Occipital lobe (tissue), 1 donor: ENCODE measurements at regions not wholly inside any gene's neighbourhood (a gene's known extent, or its start where the extent isn't known, plus 50 kb on each side); places are given as distances from the start of the nearest gene placed in this dataset.
"Not testable (repeated sequence)": the region's sequence is repeated elsewhere in the genome, so short reads cannot be mapped to it uniquely, and the experiment has no call there.

Experiments
- DNase-seq: peaks from one replicate; lab custom pipeline; 2025; lab: John Stamatoyannopoulos, UW

DNA sequence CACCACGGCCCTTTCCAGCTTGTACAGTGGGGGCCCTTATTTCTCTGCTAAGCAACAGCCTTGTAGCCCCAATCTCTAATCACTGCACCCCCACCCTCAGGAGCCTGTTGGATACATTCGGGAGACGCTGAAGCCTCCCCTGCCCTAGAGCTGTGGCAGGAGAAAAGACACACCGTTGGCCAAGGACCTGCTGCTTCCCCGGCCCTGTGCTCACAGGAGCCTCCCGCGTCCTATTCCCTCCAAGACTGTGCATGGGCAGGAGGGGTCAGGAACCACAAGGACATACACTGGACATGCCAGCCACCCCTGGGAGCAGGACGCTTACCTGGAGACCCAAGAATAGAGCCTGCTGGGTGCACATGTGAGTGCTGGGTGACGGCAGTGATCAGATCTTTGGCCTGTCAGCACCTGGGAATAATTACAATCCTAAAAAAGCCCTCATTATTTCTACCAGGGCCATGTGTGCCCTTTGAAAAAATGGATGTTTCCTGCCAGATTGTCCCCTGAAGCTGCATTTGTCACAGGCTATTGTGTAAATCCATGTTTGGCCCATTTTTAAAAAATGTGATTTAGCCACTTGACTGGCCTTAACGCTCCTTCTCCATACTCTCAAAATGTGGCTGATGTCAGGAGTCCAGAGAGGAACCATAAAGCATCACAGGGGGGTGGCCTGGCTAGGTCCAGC, 590.6 kb downstream of the MATN1 start:
- DNase-seq: no peak

DNA sequence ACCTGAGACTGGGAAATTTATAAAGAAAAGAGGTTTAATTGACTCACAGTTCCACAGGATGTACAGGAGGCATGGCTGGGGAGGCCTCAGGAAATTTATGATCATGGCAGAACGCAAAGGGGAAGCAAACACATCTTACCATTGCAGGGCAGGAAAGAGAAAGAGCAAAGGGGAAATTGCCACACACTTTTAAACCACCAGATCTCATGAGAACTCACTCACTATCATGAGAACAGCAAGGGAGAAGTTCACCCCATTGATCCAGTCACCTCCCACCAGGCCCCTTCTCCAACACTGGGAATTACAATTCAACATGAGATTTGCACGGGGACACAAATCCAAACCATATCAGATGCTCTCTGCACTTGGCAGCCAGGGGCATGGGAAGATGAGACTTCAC, 592.8 kb downstream of the MATN1 start:
- DNase-seq: not testable (repeated sequence)

DNA sequence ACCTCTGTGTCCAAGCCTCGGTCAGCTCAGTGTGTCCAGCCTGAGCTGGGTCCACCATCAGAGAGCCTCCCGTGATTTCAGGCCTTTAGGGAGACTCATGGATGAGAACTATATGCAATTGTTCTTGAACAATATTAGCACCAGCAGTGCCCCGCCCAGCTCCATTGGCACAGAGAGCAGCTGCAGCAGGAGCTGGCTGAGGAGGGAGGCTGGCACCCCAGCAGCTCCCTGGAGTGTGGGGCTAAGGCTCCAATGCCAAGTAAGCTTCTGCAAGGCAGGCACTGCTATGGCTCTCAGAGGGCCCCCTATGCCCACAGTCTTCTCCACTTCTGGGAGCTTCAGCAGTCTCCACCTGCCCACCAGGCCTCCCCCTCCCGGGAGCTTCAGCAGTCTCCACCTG, 593.3 kb downstream of the MATN1 start:
- no peak for DNase-seq

DNA sequence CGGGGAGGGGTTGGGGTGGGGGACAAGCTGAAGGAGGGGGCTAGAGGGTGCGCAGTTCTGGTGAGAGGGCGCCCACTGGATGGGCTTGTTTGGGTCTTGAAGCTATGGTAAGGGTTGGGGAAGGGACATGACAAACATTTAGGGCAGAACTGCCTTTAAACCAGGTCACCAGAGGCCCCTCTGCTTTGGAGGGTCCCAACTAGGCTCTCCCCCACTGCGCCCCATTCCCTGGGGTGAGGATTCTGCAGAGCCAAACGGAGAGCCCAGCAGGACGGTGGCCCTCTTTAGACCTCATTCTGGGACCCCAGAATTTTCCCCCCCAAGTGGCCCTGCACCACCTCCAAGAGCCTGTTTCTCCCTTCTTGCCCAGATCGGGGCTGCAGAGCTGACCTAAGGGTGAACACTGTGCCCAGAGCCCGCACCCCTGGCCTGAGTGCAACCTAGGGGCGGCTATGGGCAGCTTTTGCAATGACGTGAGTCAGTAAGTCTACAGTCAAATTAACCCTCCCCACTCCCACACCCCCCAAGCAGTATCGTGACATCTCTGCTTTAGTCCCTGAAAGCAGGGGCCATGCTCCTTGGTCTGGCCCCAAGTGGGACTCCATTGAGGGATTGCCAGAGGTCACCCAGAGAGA, 593.8 kb downstream of the MATN1 start:
- no peak for DNase-seq

DNA sequence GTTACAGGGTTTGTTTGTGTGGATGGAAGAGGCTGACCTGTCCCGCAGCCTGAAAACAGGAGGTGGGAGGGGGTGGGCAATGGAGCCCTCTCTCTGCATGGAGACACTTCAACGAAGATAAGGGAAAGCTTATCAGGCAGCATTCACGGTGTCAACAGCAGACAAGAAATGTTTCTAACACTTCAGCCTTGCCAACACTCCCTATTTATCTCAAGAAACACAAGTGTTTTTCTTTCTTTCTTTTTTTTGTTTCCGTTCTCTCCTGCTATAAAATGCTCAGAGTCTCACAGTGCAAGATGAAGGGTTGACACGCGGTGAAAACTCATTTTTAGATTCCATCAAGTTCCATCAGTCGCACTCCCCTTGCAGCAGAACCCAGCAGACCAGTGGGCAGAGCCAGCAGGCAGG, 594.4 kb downstream of the MATN1 start:
- DNase-seq: no peak

DNA sequence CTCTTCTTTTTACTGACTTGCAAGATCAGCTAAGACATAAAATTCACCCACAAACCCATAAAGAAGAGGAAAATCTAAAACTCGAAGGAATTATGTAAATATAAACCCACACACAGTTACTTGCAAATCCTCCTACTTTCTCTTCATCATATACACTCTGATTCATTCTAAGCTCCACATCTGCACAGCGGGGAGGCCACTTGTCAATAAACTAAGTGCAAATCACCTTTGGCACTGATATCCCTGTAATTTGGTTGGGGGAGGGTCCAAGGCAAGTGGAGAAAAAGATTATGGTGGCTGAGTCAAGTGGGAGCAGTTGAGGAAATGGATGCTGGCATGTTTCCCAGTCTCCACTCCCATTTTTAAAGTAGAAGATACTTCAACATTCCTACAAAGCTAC, 596.5 kb downstream of the MATN1 start:
- DNase-seq: no peak

DNA sequence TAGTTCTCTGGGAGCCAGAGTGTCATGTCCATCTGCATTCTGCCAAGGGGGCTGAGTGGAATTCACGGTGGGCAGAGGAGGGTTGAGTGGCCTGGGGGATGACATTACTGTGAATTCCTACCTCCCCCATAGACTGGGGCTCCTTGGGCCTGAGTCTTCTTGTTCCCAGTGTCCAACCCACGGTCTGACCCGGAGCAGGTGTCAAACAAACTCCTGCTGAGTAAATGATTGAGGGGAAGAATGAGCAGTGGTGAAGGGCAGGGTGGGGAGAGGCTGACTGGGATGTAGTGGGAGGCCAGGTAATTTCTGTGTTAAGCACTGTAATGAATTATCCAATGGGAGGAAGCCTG, 597.6 kb downstream of the MATN1 start:
- DNase-seq: no peak

DNA sequence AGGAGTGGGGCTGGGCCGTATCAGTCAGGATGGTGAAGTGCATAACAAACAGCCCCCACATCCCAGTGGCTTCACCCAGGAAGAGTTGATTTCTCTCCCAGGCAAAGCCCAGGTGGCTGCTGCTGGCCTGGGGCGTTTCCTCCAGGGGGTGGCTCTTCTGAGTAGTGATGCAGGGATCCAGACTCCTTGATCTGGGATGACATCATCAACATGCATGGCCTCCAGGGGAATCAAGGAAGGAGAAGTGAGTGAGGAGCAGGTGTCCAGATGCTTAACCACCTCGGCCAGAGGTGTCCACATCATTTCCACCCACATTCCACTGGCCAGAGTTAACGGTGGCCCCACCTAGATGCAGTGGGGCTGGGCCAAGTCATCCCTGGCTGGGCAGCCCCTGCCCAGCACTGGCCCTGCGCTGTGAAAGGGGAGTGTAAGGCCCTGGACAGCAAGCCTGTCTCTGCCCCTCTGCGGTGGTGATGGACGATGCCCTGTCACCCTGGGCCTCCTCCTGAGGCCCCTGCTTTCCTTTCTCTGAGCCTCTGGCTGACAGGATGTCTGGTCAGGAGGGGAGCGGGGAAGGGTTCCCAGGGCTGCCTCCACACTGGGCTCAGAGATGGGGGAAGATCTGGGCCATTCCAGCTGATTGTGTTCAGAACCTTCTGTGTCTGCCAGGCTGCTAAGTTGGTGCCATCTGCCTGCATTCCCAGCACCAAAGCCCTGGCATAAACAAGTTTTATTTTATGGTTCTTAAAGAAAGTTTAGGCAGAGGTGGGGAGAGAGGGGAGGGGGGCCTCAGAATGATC, 598.2 kb downstream of the MATN1 start:
- peak; percentile 25 for DNase-seq

DNA sequence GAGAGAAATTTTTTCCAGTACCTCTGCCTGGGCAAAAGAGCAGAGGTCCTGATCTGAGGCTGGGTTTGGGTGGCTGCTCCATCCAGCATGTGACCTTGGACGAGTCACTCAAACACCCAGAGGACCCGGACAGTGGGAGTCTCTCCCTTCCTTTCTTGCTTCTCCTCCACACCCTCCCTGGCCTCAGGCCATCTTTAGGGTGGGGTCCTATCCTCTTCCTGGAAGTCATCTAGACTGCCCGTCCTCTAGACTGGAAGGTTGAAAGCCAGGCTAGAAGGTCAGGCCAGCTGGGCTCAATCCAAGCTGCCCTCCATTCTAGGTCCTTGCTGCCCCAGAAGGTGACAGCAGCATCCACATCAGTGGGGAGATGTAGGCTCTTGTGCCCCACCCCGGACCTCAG, 599.5 kb downstream of the MATN1 start:
- DNase-seq: no peak

DNA sequence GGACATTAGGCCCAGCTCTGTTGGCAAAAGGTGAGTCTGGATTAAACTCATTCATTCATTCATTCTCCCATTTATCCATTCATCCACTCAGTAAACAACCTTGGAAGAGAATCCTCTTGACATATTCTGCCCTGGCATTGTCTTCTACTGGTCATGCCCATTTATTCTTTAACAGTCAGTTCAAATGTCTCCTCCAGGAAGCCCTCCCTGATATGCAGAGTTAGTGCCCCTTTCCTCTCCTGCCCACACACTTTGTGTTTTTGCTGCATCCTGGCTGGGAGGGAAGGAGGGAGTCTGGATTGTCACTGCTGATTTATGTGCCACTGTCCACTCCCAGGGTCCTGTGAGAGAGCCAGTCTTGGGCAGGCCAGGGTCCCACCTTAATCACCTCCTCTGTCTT, 600.3 kb downstream of the MATN1 start:
- no peak for DNase-seq

DNA sequence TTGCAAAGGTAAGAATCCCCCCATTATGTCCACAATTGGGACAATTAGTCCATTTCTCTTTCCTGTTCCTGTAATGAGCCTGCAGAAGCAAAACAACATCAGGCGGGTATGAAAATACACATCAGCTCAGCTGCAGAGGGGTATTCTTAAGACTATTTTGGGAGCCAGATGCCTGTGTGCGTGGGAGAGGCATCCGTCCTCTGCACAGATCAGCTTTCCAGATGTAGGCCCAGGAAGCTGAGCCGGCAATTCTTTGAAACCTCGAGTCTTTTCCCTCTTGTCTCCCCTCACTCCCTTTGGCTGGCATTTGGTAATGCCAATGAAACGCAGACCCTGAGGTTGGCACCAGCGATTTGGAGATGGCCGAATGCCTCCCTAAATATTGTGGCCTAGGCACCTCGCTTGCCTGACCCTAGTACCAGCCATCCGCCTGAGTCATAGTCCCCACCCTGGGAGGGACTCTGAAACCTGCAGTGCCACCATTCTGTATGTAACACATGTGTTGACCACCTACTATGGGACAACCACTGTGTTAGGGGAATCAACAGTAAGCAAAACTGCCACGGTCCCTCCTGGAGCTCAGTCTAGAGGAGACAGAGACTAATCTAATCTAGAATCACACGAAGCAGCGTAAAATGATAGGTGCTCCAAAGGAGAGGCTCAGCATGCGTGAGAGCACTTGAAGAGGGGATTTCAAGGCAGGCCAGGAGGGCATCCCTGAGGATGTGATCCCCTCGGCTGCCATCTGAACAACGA, 603.0 kb downstream of the MATN1 start:
- no peak for DNase-seq

DNA sequence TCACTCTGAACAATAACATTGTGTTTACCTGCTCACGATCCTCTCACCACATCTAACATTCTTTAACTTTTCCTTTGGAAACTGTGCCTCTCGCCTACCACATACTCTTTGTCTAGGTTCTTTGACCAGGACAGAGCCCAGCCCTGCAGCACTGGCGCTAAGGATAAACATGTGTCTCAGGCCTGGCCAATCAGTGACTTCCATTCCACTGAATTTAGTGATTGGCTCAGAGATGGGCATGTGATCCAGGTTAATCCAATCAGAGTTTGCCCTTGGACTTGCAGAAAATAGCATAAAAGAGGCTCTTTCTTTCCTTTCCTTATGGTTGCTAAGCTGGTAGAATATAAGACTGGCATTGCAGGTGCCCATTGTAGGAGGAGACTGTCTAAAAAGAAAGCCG, 605.7 kb downstream of the MATN1 start:
- no peak for DNase-seq

DNA sequence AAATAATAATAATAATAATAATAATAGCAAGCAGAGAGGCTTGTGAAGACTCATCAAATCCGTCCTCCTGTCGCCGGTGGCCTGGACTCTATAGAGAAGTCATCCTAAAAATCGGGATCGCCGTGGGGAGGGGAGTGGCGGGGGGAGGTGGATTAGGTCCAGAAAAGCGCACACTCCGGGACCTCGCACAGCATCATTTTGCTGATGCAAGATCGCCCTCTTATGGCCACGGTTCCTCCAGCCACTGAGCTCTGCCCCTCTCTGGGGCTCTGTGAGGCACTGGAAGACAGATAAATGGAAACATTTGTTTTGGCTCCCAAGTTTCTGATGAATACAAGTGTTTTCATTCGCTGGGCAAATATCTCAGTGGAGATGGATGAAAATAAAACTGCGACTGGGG, 612.0 kb downstream of the MATN1 start:
- peak; percentile 24 for DNase-seq

DNA sequence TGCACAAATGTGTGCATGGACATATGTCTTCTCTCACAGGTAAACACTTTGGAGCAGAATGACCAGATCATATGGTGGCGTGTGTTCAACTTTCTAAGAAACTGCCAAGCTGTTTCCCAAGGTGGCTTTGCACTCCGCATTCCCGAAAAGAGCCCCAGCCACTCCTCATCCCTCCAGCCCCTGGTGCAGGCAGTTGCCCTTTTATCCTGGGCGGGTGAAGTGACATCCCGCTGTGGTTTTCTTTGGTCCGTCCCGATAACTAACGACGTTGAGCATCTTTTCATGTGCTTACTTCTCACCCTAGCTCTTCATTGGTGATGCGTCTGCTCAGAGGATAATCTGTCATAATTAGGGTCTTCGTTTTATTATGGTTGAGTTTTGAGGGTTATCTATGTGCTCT, 612.5 kb downstream of the MATN1 start:
- no peak for DNase-seq

DNA sequence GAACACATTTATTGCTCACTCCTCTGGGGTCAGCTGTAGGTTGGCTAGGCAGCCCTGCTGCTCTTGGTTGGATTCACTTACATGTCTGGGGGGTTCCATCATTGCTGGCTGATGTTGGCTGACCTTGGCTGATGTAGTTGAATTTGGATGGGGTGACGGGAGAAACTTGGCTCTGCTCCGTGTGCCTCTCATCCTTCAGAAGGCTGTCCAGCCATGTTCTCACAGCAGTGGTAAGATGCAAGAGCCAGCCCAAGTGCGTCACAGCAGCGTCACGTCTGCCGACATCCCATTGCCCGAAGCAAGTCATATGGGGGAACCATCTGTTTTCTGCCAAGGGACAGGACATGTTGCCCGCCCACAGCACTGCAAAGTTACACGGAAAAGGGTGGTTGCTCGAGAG, 613.5 kb downstream of the MATN1 start:
- peak; percentile 49 for DNase-seq

DNA sequence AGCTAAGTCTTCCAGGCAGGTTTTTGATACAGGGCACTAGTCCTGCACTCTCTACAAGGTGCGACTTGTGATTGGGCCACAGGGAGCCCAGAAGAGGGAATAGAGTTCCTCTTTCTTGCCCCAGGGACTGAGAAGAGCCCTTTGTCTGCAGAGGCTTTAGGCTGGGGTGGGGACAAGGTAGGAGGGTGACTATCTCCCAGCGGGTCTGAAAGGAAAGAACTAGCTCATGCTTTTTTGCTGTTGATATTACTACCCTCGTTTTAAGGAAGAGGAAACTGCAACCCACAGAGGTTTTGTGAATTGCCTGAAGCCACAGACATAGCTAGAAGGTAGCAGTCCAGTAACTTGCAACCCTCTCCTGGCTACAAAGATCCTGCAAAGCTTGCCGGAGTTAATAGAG, 615.2 kb downstream of the MATN1 start:
- no peak for DNase-seq

DNA sequence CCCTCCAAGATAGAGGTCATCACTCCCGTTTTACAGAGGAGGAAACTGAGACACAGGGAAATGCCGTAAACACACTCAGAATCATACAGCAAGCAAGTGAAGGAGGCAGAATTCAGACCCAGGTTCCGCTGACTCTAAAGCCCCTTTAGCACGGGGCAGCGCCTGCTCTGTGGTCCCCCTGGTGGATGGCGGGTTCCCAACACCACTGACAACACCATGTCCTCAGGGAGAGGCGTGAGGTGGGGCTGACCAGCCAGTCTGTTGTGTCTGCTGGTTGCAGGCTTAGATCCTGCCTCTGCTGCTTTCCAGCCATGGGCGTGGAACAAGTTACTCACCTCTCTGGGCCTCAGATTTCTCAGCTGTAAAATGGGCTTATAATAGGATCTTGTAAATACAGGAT, 617.3 kb downstream of the MATN1 start:
- DNase-seq: no peak

DNA sequence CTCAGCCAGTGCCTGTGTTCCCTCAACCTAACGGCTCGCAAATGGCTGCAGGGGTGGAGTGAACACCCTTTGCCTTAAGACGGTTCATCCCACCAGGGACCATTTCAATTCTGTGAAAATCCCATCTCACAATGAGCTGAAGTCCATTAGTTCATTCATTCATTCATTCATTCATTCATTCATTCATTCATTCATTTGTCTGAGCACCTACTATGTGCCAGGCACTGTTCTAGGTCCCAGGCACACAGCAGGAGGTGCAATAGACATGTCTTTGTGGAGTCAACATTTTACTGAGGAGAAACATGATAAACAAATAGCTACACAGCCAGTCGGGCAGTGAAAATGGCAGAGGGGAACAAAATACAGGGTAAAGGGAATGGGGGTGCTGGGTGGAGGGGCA, 618.8 kb downstream of the MATN1 start:
- no peak for DNase-seq

DNA sequence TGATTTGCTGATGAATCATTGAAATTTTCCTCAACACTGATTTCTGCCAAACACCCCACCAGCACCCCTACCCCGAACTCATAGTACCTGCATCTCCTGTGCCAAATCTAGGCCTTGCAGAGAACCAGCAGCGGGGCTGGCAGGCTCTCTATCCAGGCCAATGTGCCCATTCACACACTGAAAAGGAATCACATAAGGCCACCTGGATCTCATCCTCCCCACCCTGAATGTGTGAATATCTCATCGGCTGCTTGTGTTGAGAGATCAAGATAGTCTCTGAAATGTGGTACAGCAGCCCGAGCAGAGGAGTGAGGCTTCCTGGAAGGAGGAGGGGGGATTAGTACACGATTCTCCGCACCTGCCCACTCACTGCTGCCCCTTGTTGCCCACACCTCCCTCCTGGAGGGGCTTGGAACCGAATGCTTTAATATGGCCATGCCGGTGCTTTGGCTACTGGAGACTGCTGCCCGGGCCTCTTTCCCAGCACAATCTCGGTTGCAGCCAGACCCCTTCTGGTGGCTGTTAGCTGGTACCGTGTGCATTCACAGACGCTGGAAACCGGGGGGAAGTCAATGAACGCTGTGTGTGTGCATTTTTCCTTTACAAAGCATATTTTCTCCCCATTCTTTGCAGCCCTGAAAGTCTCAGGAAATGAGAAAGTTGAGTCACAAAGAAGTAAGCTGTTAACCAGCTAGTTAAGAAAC, 619.5 kb downstream of the MATN1 start:
- DNase-seq: no peak

DNA sequence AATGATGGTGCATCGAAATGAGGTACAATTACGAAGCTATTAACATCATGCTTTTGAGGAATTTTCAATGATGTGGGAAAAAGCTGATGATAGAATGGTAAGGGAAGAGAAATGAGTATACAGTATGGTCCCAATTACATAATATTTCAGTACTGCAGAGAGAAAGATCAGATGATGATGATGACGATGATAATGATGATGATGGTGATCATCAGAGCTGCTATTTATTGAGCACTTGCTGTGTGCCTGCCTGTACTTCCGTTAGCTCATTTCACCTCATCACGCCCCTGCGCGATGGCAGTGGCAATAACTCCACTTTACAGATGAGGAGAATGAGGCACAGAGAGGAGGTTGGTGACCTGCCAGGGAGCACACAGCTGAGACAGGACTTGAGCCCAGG, 620.8 kb downstream of the MATN1 start:
- DNase-seq: no peak

DNA sequence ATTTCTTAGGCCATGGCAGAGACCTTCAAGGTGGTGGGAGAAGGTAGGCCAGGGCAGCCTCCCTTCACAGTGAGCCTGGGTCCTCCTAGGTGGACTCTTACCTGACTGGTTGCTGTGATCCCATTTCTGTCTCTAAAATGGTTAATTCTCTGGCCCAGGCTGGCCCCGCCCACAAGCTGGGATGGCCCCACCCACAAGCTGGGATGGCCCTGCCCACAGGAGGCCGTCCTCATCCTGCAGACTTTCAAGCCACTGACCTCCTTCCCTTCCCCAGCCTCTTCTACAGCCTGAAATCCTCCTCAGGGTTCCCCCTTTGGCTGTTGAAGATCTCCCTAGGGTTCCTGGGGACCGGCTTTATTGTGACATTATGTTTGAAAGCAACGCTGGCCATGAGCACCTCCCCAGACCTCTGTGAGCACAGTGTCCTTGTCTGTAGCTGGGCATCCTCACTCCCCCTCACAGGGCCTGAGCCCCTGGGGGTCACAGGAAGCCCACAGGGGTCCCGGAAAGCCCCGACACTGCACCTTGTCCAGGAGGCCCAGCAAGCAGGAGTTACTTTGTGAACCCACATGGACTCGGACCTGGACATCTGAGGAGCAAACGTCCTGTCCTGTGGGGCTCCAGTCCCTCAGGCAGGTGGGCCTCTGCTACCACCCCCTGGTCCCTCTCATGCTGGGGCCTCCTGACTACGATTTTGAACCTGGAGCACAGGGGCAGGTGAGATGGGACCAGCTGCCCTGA, 621.7 kb downstream of the MATN1 start:
- DNase-seq: no peak
